ENCODE measurements at regions not wholly inside any gene's neighbourhood (a gene's known extent, or its start where the extent isn't known, plus 50 kb on each side); places are given as distances from the start of the nearest gene placed in this dataset.
"Not testable (repeated sequence)": the region's sequence is repeated elsewhere in the genome, so short reads cannot be mapped to it uniquely, and the experiment has no call there.

- TF ChIP-seq TAF1 (IDR thresholded peaks at IDR 0.05; ENCODE audit: borderline replicate concordance, low read depth, low read length), result no peak
- no peak for TF ChIP-seq POLR2AphosphoS5 (IDR thresholded peaks at IDR 0.05; ENCODE audit: low read depth, low read length)
- no peak for DNase-seq (ENCODE audit: insufficient read length)
- FAIRE-seq, result no peak
Observed at GRCh38 chr2:194557993-194558392, 1099.0 kb upstream of the SLC39A10 start.

- FAIRE-seq (no peak), DNase-seq (ENCODE audit: insufficient read length) (no peak)
- TF ChIP-seq TAF1 (IDR thresholded peaks at IDR 0.05; ENCODE audit: borderline replicate concordance, low read depth, low read length) (no peak), POLR2A (IDR thresholded peaks at IDR 0.05; ENCODE audit: low read depth, low read length) (no peak), POLR2AphosphoS5 (IDR thresholded peaks at IDR 0.05; ENCODE audit: low read depth, low read length) (no peak)
Observed at GRCh38 chr2:194556629-194557028, 1100.4 kb upstream of the SLC39A10 start.

DNA sequence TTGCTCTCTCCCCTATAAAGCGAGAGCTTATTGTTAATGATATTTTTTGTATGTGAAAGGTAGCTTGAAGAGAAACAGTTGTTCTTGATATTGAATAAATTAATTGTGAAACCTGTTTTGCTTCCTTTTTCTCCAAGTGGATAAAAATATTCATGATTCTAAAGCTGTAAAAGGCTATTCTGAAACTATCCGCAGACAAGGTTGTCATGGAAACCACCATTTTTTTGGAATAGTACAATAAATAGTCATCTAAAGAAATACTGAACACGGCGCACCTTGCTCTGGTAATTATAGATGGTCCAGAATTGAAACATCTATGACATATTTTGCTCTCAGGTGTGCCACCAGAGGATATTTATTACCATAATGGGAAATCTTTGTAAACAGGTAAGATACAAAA is 1103.0 kb upstream of the SLC39A10 start:
- DNase-seq (ENCODE audit: insufficient read length), result no peak
- FAIRE-seq, result no peak
- no peak for TF ChIP-seq TAF1 (IDR thresholded peaks at IDR 0.05; ENCODE audit: borderline replicate concordance, low read depth, low read length)
- no peak for TF ChIP-seq POLR2A (IDR thresholded peaks at IDR 0.05; ENCODE audit: low read depth, low read length)
- no peak for TF ChIP-seq POLR2AphosphoS5 (IDR thresholded peaks at IDR 0.05; ENCODE audit: low read depth, low read length)

DNA sequence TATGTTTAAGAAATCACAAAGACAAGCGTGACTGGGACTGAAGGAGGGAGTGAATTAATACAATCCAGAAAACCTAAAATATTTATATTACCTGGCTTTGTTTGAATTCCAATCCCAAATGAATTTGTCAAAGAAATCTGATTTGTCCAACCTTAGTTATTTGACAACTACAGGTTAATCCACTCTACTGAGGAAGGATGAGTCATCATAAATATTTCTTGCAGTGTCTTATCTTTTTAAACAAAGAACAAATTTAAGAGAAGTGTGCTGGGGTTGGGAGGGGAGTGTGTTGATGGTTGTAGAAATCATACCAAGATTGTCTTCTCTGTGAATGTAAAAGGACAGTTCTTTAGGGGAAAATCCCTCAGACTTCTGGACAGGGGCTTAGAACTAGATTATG is 1106.3 kb upstream of the SLC39A10 start:
- no peak for TF ChIP-seq POLR2AphosphoS5 (IDR thresholded peaks at IDR 0.05; ENCODE audit: low read depth, low read length)
- TF ChIP-seq TAF1 (IDR thresholded peaks at IDR 0.05; ENCODE audit: borderline replicate concordance, low read depth, low read length), result no peak
- TF ChIP-seq POLR2A (IDR thresholded peaks at IDR 0.05; ENCODE audit: low read depth, low read length), result no peak
- no peak for DNase-seq (ENCODE audit: insufficient read length)
- no peak for FAIRE-seq

DNA sequence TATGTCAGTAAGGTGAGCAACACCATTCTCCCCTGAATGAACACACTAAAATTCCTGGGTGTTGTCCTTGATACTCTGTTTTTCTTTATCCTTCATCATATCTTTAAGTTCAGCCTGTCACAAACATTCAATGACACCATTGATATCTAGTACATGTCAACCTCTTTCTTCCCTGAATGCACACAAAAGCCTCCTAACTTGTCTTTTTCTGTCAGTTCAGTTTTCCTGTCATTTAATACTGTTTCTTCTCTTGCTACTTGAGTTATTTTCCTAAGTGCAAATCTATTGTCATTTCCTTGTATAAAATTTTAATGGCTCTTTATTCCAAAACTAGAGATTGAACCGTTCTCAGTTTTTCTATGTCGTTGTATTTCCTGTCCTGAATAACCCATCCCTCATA is 1107.6 kb upstream of the SLC39A10 start:
- TF ChIP-seq POLR2AphosphoS5 (IDR thresholded peaks at IDR 0.05; ENCODE audit: low read depth, low read length) (no peak), POLR2A (IDR thresholded peaks at IDR 0.05; ENCODE audit: low read depth, low read length) (no peak), TAF1 (IDR thresholded peaks at IDR 0.05; ENCODE audit: borderline replicate concordance, low read depth, low read length) (no peak)
- FAIRE-seq (no peak), DNase-seq (ENCODE audit: insufficient read length) (no peak)

DNA sequence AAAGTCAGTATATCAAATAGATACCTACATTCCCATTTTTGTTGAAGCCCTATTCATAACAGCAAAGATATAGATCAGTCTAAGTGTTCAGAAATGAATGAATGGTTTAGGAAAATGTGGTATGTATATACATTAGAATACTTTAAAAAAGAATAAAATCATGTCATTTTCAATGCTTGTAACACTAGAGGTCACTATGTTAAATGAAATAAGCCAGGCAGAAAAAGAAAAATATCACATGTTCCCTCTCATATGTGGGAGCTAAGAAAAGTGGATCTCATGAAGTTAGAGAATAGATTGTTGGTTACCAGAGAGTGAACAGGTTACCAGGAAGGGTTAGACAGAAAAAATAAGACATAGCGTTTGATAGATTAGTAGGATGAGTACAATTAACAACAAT is 1111.0 kb upstream of the SLC39A10 start:
- TF ChIP-seq TAF1 (IDR thresholded peaks at IDR 0.05; ENCODE audit: borderline replicate concordance, low read depth, low read length) (no peak), POLR2AphosphoS5 (IDR thresholded peaks at IDR 0.05; ENCODE audit: low read depth, low read length) (no peak), POLR2A (IDR thresholded peaks at IDR 0.05; ENCODE audit: low read depth, low read length) (no peak)

DNA sequence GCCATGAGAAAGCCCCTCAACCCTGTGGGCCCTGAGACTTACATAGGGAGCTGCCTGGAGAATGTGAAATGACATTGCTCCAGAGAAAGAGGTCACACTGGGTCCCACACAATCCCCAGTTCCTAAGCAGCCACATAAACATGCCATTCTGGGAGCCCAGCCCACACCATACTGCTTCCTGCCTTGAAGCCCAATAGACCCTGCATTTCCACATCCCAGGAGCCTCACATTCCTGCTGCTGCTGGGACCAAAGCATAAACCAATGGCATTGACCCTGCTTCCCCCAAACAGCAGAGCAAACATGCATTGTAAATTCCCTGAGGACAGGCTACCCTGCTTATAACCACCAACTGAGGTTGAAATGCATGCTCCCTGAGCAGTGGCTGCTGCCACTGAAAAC is 1117.6 kb upstream of the SLC39A10 start:
- TF ChIP-seq POLR2AphosphoS5 (IDR thresholded peaks at IDR 0.05; ENCODE audit: low read depth, low read length), result no peak
- no peak for TF ChIP-seq POLR2A (IDR thresholded peaks at IDR 0.05; ENCODE audit: low read depth, low read length)
- TF ChIP-seq TAF1 (IDR thresholded peaks at IDR 0.05; ENCODE audit: borderline replicate concordance, low read depth, low read length), result no peak
- FAIRE-seq (no peak), DNase-seq (ENCODE audit: insufficient read length) (no peak)

More for the DNA sequence above, 1111.0 kb upstream of the SLC39A10 start:
- DNase-seq (ENCODE audit: insufficient read length), result no peak
- no peak for FAIRE-seq

- TF ChIP-seq TAF1 (IDR thresholded peaks at IDR 0.05; ENCODE audit: borderline replicate concordance, low read depth, low read length) (no peak), POLR2A (IDR thresholded peaks at IDR 0.05; ENCODE audit: low read depth, low read length) (no peak), POLR2AphosphoS5 (IDR thresholded peaks at IDR 0.05; ENCODE audit: low read depth, low read length) (no peak)
- no peak for FAIRE-seq
- no peak for DNase-seq (ENCODE audit: insufficient read length)
Observed at GRCh38 chr2:194526121-194526520, 1130.9 kb upstream of the SLC39A10 start.

DNA sequence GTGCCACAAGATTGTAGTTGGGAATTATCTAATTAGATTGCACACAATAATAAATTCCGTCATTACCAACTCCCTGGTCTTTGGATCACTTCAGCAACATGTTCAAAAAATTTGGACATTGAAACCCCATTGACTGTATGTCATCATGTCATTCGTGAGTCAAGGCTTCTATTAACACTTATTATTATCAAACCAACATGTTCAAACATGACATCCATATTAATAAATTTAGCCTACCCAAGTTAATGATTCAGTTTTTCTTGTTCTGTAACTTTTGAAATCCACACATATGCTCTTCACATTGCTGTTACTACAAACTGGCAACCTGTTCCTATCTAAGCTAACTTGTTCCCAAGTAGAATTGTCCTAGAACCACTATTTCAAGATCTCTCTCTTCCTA is 1142.7 kb upstream of the SLC39A10 start:
- FAIRE-seq (no peak), DNase-seq (ENCODE audit: insufficient read length) (no peak)
- TF ChIP-seq POLR2AphosphoS5 (IDR thresholded peaks at IDR 0.05; ENCODE audit: low read depth, low read length) (no peak), POLR2A (IDR thresholded peaks at IDR 0.05; ENCODE audit: low read depth, low read length) (no peak), TAF1 (IDR thresholded peaks at IDR 0.05; ENCODE audit: borderline replicate concordance, low read depth, low read length) (no peak)

DNA sequence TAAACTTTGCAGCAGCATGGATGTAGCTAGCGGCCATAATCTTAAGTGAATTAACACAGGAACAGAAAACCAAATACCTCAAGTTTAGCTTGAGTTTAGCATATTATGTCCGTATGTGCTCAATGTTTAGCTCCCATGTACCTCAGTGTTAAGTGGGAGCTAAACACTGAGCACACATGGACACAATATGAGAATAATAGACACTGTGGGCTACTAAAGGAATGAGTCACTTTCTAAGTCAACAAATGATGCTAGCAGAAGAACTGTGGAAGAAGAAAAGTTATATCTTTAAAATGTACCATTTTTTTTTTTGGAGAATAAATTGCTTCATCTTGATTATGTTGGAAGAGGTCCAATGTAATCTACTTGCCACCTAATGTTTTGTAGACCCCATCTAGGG is 1146.0 kb upstream of the SLC39A10 start:
- not testable (repeated sequence) for DNase-seq (ENCODE audit: insufficient read length); FAIRE-seq

DNA sequence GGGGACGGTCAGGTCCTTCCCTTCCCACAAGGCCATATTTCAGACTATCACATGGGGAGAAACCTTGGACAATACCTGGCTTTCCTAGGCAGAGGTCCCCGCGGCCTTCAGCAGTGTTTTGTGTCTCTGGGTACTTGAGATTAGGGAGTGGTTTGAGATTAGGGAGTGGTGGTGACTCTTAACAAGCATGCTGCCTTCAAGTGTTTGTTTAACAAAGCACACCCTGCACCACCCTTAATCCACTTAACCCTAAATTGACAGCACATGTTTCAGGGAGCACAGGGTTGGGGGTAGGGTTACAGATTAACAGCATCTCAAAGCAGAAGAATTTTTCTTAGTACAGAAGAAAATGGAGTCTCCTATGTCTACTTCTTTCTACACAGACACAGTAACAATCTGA is 1152.2 kb upstream of the SLC39A10 start:
- not testable (repeated sequence) for DNase-seq (ENCODE audit: insufficient read length); FAIRE-seq

- no peak for TF ChIP-seq POLR2A (IDR thresholded peaks at IDR 0.05; ENCODE audit: low read depth, low read length)
- no peak for TF ChIP-seq POLR2AphosphoS5 (IDR thresholded peaks at IDR 0.05; ENCODE audit: low read depth, low read length)
- no peak for TF ChIP-seq TAF1 (IDR thresholded peaks at IDR 0.05; ENCODE audit: borderline replicate concordance, low read depth, low read length)
- DNase-seq (ENCODE audit: insufficient read length), result no peak
- no peak for FAIRE-seq
Observed at GRCh38 chr2:194495046-194495445, 1162.0 kb upstream of the SLC39A10 start.

DNA sequence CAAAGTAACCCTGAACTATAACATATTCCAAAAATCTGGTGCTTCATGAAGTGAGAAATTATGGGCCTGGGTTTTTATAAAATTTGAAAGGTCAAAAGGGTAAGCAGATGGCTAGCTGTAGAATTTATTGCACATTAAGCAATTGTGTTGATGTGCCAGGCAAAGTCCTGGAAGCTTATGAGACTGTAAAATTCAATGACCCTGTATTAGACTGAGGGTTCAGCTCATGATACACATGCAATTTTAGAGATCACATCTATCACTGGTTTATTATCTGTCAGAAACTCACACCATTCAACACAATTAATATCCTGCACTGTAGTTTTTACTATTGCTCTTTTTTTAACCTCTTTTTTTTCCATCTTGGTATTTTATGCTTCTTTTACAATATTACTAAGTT is 1162.6 kb upstream of the SLC39A10 start:
- no peak for FAIRE-seq
- DNase-seq (ENCODE audit: insufficient read length), result no peak
- TF ChIP-seq POLR2A (IDR thresholded peaks at IDR 0.05; ENCODE audit: low read depth, low read length), result no peak
- no peak for TF ChIP-seq POLR2AphosphoS5 (IDR thresholded peaks at IDR 0.05; ENCODE audit: low read depth, low read length)
- no peak for TF ChIP-seq TAF1 (IDR thresholded peaks at IDR 0.05; ENCODE audit: borderline replicate concordance, low read depth, low read length)

Data from GM12892 (cell line).